AG04450 (cell line): ENCODE measurements at regions not wholly inside any gene's neighbourhood (a gene's known extent, or its start where the extent isn't known, plus 50 kb on each side); places are given as distances from the start of the nearest gene placed in this dataset.

ENCODE experiments used
- CTCF ChIA-PET: fragments of 300-600, 350-600 bp; formaldehyde crosslinking; extraction: SDS; loops from one replicate; lab custom pipeline; 2022; ENCODE audit warnings: antibody characterized with exemption, inconsistent platforms; lab: Charles Lee
- POLR2A ChIA-PET: fragments of 350-600 bp; formaldehyde crosslinking; extraction: SDS; loops from one replicate; lab custom pipeline; 2021; ENCODE audit warnings: antibody characterized with exemption, inconsistent platforms; lab: Yijun Ruan, JAX
- DNase-seq: peaks from one replicate; pipeline ENCODE4 v3.0.0-alpha.2; 2011; ENCODE audit warnings: low read depth, low spot score
- H3K27ac ChIP-seq: one replicate; pipeline ENCODE4 v1.5.1; 2012; ENCODE audit warnings: low read depth, low read length, control low read depth
- H3K27me3 ChIP-seq: one replicate; pipeline ENCODE4 v1.6.0; 2012; ENCODE audit warnings: low read length; ENCODE audit not compliant: control insufficient read depth, insufficient read depth
- H3K4me3 ChIP-seq: 2 replicates; pipeline ENCODE4 v1.5.1; 2011; ENCODE audit warnings: mild to moderate bottlenecking, low read depth, low read length, control low read depth
- H3K9me3 ChIP-seq: 2 replicates; pipeline ENCODE4 v1.5.1; 2012; ENCODE audit warnings: low read length; ENCODE audit not compliant: control insufficient read depth, insufficient read depth
- CTCF ChIP-seq: IDR thresholded peaks from 2 replicates; pipeline ENCODE4 v1.5.1; 2011; ENCODE audit warnings: low read depth, low read length, control low read depth, inconsistent platforms

- H3K4me3 ChIP-seq = no peak overlapping the region
- no peaks in the 10 kb centered on the region for H3K27me3 ChIP-seq
- H3K9me3 ChIP-seq = no peaks in the 10 kb centered on the region
- no peak for DNase-seq
- no peak overlapping the region for H3K27ac ChIP-seq
- no peak for TF ChIP-seq CTCF
- CTCF ChIA-PET = no interaction called here
- POLR2A ChIA-PET = no interaction called here
These were observed 152.3 kb upstream of the OTX2 start for GRCh38 chr14:56962444-56963080.

GRCh38 chr14:56959869-56960268 is 149.6 kb upstream of the OTX2 start:
- Histone ChIP-seq H3K4me3 (no peak overlapping the region), H3K9me3 (no peaks in the 10 kb centered on the region), H3K27me3 (no peaks in the 10 kb centered on the region), H3K27ac (no peak overlapping the region)
- TF ChIP-seq CTCF = no peak
- DNase-seq = no peak
- POLR2A ChIA-PET = no interaction called here
- CTCF ChIA-PET = no interaction called here

- no peak for TF ChIP-seq CTCF
- no peak overlapping the region for H3K4me3 ChIP-seq
- H3K9me3 ChIP-seq = no peaks in the 10 kb centered on the region
- H3K27ac ChIP-seq = no peak overlapping the region
- POLR2A ChIA-PET = no interaction called here
- CTCF ChIA-PET = interaction anchor here (1.0 kb wide), 1 partner anchor 335 kb away, joined by 4 read pairs; no protein-coding TSS in a partner anchor
- DNase-seq = no peak
- H3K27me3 ChIP-seq = no peaks in the 10 kb centered on the region
These were observed 148.8 kb upstream of the OTX2 start for GRCh38 chr14:56959121-56959520.

- ChIA-PET CTCF (no interaction called here), POLR2A (no interaction called here)
- no peak for DNase-seq
- Histone ChIP-seq H3K4me3 (no peak overlapping the region), H3K9me3 (no peaks in the 10 kb centered on the region), H3K27ac (no peak overlapping the region), H3K27me3 (no peaks in the 10 kb centered on the region)
- TF ChIP-seq CTCF = no peak
These were observed 145.9 kb upstream of the OTX2 start for GRCh38 chr14:56956182-56956581.

- TF ChIP-seq CTCF = no peak
- DNase-seq = no peak
- POLR2A ChIA-PET = no interaction called here
- Histone ChIP-seq H3K27me3 (no peaks in the 10 kb centered on the region), H3K27ac (no peak overlapping the region), H3K9me3 (no peaks in the 10 kb centered on the region), H3K4me3 (no peak overlapping the region)
- CTCF ChIA-PET = no interaction called here
These were observed 145.5 kb upstream of the OTX2 start for GRCh38 chr14:56955745-56956144.
